ENCODE measurements at regions not wholly inside any gene's neighbourhood (a gene's known extent, or its start where the extent isn't known, plus 50 kb on each side); places are given as distances from the start of the nearest gene placed in this dataset.

GRCh38 chr16:79426663-79427062 lies 173.9 kb downstream of the MAF start (continued):
- TF ChIP-seq CHD7 (IDR thresholded peaks at IDR 0.05; ENCODE audit: insufficient replicate concordance, low read length) (no peak), GTF2F1 (IDR thresholded peaks at IDR 0.05; ENCODE audit: borderline replicate concordance, low read depth, low read length) (no peak), CBX8 (IDR thresholded peaks at IDR 0.05; ENCODE audit: borderline replicate concordance, low read depth, low read length) (no peak)

All from H1 (cell line).